GM19035 (cell line): ENCODE measurements at regions not wholly inside any gene's neighbourhood (a gene's known extent, or its start where the extent isn't known, plus 50 kb on each side); places are given as distances from the start of the nearest gene placed in this dataset.
A peak's percentile ranks its signal among the peaks of the same experiment; 100 is the strongest.

ENCODE experiments used
- ATAC-seq: cut with Tn5 transposase; IDR thresholded peaks from one replicate; pipeline ENCODE4 v1.9.1; 2021; ENCODE audit not compliant: unreplicated experiment

DNA sequence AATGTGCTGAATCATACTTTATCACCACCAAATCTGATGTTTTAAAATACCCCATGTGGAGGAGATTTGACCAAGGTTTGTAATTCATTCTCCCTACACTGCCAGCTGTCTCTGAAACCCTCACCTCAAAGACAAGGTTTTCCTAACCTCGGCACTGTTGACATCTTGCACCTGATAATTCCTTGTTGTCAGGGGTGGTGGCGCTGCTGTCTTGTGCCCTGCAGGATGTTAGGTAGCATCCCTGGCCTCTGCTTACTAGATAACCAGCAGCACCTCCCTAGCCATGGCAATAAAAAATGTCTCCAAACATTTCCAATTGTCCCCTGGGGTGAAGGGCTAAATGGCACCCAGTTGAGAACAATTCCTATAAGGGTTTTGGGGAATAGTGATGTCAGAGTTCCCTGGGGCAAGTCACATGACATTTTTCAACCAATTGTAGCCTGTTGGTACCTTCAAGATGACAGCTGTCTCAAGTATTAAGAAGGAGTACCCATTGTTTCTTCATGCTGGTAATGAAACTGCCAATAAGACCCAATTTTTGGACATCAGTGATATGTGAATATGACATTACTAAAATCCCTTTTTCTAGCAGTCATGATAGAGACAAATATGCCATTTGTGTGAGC lies 160.6 kb upstream of the PLCXD3 start:
- no peak for ATAC-seq

DNA sequence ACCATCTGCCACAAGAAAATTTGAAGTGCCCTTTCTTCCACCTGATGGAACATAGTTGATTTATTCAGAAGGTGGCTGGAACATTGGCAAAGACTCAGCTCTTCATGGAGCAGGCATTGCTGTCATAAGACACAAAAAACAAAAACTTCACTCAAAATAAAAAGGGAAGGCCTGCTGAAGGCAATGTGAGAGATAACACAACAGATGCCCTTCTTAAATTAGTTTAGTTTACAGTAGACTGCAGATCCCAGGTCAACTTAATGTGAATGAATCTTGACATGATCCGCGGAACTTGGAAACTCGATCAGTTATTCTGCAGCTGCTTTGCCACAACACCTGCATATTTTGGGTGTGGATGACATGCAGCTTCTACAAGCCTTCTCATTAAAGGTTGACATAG lies 159.8 kb upstream of the PLCXD3 start:
- ATAC-seq: no peak

DNA sequence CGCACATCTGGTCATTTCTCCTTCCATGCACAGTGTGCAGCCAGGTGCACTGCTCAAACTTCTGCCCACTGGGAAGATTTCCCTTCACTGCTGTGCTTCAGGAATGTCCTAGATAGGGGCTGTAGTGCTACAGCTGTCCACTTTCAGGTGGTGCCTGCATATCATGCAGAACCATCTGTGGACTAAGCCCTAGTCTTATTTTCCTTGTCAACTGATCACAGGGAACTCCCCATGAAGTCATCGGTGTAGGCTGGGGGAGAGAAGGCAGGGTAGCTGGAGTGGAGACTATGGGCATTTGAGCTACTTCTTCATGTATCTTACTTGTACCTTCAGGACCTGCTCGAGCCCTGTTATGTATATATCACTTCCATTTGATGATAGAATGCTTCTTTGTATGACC lies 150.9 kb upstream of the PLCXD3 start:
- ATAC-seq: no peak

DNA sequence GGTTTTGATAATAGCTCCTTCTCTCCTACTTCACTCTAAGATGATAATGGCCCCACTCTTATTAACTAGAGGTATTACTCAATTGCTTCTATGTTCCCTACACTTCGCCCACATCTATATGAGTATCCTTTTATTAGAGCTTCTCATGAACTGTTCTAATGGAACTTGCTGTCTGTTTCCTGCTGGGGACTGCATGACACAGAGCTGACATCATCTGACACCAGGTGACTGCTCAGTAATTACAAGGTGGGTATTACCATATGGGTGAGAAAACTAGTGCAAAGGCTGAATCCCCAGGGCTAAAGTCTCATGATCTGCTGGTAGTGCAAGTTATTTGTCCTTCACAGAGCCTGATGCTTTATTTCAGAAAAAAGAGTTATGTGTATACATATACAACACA lies 146.2 kb upstream of the PLCXD3 start:
- no peak for ATAC-seq

DNA sequence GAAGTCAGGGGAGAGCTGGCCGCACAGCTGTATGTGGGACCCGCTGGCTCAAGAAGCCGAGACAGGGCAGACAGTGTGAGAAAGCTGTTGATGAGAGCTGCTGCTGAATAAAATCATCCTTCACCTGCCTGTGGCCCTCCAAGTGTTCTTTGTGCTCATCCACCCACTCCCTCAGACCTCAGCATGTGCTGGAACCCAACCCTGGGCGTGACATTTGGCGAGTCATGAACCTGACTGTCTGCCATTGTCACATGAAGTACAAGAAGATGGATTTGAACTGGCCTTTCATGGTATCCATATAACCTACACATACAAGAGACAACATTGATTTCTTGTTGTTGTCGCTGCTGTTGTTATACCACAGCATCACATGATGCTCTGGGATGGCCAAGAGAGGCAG lies 139.7 kb upstream of the PLCXD3 start:
- ATAC-seq: no peak

DNA sequence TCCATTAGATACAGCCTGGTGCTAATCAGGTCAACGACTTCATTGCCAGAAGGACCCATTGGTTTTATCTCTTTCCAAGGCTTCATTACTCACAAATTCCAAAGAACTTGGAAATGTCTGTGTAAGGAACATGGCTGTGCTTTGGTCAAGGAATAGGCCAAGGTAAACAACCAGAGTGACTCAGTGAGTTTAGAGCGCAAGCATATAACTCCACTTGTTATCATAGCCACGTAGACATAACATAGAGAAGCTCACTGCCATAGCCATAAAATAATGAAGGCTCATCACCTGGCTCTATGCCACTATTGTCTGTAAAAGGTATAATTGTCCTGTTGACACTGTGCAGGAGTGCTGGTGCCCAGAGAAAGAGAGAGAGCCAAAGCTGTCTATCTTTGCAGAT lies 139.3 kb upstream of the PLCXD3 start:
- no peak for ATAC-seq

DNA sequence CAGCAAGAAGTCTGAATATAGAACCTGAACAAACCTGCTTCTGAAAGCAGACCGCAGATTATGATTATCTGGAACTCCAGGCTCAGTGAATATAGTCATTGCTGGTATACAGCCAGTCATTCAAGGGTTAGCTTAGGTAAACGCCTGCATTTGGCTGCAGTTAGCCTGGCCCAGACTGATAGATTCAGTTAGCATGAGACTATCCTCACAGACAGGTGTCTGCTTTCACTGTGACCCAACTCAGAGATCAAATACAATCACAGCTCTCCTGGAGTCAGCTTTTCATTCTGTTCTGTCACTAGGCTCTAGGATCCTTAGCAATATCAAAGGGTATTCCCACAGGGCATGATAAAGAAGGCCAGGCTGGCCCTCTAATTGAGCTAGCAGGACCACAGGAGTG lies 138.6 kb upstream of the PLCXD3 start:
- ATAC-seq: no peak

DNA sequence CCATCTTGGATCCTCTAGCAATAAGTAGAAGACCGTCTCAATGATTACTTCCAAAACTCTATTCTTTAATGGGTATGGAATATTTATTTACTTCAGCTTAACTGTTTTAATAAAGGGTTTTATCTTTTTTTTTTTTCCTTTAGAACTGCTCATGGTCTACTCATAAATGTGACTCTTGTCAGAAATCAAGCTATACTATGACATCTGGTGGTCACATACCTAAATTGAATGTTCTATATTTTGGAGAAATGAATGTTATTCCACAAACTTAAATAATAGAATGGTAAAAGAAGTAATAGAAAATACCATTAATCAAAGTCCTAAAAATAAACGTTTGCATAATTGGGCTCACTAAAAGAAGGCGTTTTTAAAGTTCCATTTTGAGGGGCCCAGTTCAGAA lies 131.2 kb upstream of the PLCXD3 start:
- no peak for ATAC-seq

DNA sequence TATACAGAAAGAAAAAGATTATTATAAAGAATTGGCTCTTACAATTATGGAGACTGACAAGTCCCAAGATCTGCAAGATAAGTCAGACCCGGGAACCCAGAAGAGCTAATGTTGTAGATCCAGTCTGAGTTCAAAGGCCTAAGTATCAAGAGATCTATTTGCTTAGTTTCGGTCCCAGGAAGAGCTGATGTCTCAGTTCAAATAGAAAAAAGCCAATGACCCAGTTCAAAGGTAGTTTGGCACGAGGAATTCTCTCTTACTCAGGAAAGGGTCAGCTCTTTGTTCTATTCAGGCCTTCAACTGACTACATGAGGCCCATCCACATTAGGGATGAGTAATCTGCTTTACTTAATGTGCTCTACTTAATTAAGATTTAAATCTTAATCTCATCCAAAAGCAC lies 128.3 kb upstream of the PLCXD3 start:
- ATAC-seq: no peak

DNA sequence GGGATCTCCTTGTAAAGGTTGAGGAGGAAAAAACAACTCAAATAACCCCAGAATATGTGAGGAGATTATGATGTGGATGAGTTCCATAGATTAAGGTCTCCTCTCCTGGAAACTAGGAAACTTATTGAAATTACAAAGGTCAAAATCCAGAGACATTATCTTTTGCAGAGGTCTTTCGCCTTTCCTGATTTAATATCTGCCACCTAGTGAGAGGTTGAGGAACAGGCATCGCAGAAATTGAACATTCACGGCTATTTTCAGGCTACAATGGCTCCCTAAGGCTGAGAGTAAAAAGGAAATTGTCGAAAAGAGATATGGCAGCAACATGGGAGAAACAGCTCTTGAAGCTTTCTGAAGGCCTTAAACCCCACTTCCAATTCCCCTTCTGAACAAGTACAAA lies 127.5 kb upstream of the PLCXD3 start:
- ATAC-seq: no peak

DNA sequence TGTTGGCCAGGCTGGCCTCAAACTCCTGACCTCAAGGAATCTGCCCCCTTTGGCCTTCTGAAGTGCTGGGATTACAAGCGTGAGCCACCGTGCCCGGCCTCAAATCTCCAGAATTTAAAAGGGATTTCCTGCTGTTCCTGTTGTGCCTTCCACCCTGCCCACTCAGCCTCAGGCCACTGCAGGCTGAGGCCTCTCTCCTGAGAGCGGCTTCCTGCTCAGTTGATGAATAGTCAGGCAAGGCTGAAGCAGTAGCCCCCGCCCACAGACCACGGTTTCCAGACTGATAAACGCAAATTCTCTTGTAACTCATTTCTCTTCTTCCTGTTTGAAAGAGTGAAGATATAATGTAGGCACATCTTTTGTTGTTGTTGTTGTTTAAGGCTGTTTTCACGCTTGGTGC lies 127.0 kb upstream of the PLCXD3 start:
- ATAC-seq: no peak

DNA sequence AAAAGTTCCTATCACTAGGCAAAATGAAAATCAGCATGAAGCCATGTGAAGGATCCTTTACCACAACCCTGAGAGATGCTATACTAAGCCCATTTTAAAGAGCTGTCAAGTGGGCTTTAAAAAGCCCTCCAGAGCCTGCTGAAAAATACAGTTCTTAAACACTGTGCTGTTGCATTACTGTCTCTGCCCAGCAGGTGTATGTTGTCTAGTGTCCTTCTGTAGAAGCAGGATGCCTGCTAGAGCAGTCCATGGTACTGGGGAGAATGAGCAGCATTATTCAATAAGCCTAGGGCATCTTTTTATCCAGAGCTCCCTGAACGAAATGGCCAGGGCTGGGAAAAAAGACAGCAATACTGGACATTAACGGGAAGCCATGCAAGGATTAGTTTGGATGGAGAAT lies 126.2 kb upstream of the PLCXD3 start:
- peak; percentile 88 for ATAC-seq

DNA sequence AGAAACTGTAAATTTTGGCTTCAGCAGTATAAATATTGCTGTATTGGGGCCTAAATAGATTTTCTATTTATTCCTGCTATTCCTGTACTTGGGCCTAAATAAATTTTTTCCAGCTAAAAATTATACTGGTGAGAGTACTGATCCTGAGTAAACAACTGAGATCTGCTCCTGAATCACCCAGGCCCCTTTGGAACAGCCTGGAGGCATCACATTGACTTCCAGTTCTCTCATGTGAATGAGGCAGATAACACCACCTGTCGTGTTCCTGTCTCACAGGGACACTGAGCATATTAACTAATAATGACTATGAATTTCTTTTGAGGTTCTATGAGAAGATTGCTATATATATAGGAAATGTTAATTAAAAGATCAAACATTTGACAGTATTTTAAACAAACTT lies 119.5 kb upstream of the PLCXD3 start:
- ATAC-seq: no peak

DNA sequence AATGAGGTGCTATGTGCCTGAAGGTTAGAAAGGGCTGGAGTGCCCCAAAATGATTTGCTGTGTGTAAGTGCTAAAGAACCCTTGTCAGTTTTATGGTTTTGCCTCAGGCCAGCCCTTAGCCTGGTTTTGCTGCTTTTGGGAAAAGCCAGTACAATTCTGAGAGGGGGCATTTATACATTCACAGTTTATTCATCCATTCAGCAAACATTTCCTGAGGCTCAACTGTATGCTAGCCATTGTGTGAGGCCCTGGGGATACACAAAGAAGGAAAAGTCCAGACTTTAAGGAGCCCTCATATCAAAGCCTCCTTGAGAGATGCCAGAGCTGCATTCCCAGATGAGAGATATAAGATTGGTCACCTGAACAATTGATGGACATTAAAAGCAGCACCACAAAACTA lies 115.2 kb upstream of the PLCXD3 start:
- no peak for ATAC-seq

DNA sequence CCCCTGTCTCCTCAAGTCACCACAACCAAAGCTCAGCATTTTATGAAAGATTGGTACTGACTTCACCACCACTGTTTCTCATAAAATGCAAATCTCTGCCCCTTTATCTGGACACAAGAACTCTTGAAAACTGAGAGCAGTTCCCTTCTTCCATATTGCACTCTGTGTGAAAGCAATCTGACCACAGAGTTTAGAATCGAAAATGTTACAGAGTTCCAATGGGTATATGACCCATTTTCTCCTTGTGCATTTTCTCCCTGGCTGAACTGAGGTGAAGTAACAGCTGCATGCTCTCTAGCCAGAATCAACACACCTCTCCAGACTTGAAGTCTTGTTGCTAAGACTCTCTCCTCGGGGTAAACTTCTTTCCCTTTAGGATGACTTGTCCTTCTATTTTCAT lies 111.0 kb upstream of the PLCXD3 start:
- ATAC-seq: no peak

DNA sequence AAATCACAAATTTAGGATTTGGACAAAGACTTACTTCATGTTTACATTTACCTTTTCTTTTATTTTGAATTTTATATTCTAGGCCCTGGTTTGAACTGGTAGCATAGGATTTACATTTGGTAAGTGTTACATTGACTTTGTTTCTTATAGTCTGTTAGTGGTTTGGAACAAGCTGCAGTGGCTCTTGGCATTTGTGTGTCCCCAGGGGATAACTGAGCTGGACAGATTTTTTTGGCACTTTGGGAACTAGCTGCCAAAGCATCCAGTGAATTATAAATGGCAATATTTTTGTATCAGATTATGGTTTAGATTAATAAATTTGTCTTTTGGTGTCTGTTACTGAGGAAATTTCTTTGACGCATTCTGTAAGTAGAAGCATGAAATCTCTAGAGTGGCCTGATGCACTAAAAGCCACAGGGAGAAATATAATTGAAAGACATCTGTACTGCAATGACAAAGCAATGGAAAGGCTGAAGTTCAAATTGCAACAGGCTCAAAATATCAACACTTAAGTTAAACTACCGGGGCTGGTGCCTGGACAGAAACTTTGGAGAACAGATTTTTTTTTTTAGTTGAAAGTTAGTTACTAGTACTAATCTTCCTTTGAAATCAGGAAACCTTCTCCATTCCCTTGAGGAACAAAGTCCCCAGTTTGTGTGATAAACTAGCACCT lies 107.6 kb upstream of the PLCXD3 start:
- no peak for ATAC-seq

DNA sequence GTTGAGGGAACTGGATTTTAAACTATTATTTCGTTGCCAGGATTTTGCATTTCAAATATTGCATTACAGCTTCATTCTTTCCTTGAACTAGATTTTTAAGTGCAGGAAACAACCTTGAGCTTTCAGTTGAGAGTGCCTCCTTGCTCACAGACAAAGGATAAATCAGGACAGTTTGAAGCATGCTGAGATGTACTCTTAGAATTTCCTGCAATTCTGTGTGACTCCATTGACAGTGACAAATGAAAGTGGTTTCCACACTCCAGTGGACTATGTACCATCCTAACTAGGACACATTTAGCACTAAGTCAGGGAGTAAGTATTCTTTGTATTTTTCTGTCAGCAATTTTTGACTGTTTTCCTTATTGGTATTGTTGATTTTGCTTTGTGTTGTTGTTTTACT lies 100.0 kb upstream of the PLCXD3 start:
- ATAC-seq: no peak

DNA sequence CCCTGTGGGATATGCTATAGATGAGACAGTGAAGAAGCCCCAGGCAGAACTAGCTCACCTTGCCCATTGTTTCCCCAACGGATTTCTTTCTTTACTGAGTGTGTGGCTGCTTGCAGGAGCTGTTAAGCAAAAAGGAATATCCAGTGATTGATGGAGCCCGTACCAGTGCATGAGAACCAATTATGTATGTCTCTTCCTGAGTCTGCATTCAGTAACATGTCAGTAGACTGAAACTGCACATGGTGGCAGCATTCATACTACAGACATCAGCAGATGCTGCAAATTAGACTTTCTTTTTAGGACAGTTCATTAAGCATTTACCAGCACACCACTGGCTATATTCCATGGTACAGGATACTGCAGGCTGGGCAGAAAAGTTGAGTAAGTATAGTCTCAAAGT lies 90.3 kb upstream of the PLCXD3 start:
- ATAC-seq: no peak

DNA sequence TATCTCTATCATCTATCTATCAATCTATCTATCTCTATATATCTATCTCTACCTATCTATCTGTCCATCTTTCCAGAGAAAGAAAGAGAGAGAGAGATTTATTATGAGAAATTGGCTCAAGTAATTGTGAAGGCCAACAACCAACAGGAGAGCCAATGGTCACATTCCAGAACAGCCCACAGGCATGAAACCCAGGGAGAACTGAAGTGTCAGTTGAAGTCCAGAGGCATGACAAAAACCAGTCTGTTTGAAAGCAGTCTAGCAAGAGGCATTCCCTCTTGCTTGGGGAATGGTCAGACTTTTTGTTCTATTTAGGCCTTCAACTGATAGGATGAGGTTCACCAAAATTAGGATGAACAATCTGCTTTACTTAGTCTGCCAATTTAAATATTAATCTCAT lies 87.6 kb upstream of the PLCXD3 start:
- ATAC-seq: no peak

DNA sequence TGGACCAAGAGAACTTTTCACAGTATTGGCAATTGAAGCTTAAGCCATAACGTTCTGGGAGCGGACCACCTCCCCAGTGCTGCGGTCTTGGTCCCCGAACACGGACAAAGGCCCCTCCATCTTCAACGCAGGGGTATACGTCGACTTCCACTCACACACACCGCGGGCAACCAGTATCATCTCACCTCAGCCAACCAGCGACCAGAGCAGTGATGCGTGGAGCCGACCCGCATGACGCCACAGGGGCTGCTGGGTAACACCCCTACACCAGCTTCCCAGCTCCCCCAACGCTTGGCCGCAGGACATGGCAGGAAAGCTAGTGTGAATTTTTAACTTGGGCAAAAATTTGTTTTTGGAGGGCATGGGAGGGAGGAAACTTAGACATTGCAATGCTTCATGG lies 77.3 kb upstream of the PLCXD3 start:
- ATAC-seq: no peak

DNA sequence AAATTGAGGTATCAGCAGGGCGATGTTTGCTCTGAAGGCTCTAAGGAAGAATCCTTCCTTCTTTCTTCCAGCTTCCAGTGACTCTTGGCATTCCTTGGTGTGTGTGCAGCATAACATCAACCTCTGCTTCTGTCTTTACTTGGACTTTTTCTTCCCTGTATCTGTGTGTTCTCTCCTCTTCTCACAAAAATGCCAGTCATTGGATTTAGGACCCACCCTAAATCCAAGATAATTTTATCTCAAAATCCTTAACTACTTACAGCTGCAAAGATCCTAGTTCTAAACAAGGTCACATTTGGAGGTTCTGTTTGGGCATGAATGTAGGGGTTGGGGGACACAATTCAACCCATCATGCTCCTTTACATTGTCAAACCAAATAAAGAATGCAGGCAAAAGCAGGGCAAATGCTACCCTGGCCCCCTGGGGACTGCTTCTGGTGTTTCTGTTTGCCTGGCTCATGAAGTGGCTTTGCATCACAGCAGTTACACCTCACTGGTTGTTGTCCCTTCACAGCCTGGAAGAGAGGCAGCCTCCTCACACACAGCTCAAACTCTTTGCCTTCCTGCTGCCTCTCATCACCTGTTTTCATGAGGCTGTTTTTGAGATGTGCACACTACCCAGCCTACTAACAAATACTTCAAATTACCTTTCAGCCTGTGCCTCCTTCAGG lies 64.8 kb upstream of the PLCXD3 start:
- ATAC-seq: no peak

DNA sequence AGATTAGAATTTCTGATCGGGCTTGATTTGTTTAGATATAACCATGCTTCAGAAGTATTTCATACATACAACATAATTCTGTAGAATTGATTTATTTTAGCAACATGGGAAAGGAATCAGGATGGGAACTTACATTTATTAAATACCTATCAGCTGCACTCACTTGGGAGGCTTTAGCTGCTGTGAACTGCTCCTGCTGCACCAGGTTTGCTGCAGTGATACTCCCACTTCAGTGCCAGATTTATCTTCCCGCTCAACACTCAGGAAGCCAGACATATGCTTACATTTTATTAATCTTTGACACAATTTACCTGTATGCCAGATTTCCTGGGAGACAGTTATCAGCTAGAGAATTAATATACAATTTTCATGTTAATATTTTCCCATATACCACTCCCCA lies 64.0 kb upstream of the PLCXD3 start:
- ATAC-seq: no peak
